RWPE2 (cell line): ENCODE measurements at regions not wholly inside any gene's neighbourhood (a gene's known extent, or its start where the extent isn't known, plus 50 kb on each side); places are given as distances from the start of the nearest gene placed in this dataset.

Experiments
- ATAC-seq: fragments of 200-7000 bp; cut with Tn5 transposase; 3 replicates; pipeline ENCODE4 v1.9.1; 2021; ENCODE audit warnings: low read depth
- DNase-seq: peaks from one replicate; pipeline ENCODE4 v3.0.0-alpha.2; 2020; ENCODE audit warnings: low spot score
- H3K27ac ChIP-seq: fragments of 450-650 bp; 2 replicates; pipeline ENCODE4 v1.5.1; 2017; ENCODE audit warnings: mild to moderate bottlenecking; ENCODE audit not compliant: poor library complexity, severe bottlenecking
- H3K27me3 ChIP-seq: fragments of 250-450 bp; sonication (Bioruptor Pico); 2 replicates; pipeline ENCODE4 v1.5.1; 2021; ENCODE audit warnings: mild to moderate bottlenecking, moderate library complexity; ENCODE audit not compliant: insufficient read depth, poor library complexity, severe bottlenecking
- H3K36me3 ChIP-seq: fragments of 250-450 bp; sonication (Bioruptor Pico); 2 replicates; pipeline ENCODE4 v1.5.1; 2020; ENCODE audit warnings: low read depth, mild to moderate bottlenecking, moderate library complexity
- H3K4me1 ChIP-seq: fragments of 250-450 bp; sonication (Bioruptor Pico); 2 replicates; pipeline ENCODE4 v1.5.1; 2021; ENCODE audit warnings: mild to moderate bottlenecking, moderate library complexity; ENCODE audit not compliant: insufficient read depth, poor library complexity, severe bottlenecking
- H3K4me3 ChIP-seq: fragments of 250-450 bp; sonication (Bioruptor Pico); 2 replicates; pipeline ENCODE4 v1.5.1; 2021; ENCODE audit warnings: mild to moderate bottlenecking, moderate library complexity; ENCODE audit not compliant: severe bottlenecking
- H3K9me3 ChIP-seq: fragments of 250-450 bp; sonication (Bioruptor Pico); 2 replicates; pipeline ENCODE4 v1.5.1; 2021; ENCODE audit warnings: mild to moderate bottlenecking, moderate library complexity; ENCODE audit not compliant: severe bottlenecking
- TF ChIP-seq, protein P1 (sequence below): fragments of 450-650 bp; IDR thresholded peaks from one replicate; pipeline ENCODE4 v1.5.1; 2017; ENCODE audit warnings: mild to moderate bottlenecking, moderate library complexity; ENCODE audit not compliant: poor library complexity, severe bottlenecking

DNA sequence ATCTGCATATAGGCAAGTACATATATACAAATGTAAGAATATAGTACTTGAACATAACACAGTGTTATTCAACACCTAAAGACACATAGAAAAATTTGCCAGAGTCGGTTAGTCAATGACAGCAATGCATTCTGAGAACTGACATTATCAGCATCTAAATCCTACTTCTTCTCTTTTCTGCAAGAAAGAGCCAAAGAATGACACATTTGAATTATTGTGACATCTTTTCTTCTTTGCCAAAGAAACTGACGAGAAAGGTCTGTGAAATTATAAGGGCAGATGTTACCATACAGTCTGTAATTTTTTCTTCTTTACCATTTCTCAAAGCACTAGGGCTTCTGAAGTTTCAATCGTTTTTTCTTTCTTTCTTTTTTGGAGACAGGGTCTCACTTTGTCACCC is 350.9 kb upstream of the NBEA start:
- TF ChIP-seq, protein P1, sequence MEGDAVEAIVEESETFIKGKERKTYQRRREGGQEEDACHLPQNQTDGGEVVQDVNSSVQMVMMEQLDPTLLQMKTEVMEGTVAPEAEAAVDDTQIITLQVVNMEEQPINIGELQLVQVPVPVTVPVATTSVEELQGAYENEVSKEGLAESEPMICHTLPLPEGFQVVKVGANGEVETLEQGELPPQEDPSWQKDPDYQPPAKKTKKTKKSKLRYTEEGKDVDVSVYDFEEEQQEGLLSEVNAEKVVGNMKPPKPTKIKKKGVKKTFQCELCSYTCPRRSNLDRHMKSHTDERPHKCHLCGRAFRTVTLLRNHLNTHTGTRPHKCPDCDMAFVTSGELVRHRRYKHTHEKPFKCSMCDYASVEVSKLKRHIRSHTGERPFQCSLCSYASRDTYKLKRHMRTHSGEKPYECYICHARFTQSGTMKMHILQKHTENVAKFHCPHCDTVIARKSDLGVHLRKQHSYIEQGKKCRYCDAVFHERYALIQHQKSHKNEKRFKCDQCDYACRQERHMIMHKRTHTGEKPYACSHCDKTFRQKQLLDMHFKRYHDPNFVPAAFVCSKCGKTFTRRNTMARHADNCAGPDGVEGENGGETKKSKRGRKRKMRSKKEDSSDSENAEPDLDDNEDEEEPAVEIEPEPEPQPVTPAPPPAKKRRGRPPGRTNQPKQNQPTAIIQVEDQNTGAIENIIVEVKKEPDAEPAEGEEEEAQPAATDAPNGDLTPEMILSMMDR = no peak
- Histone ChIP-seq H3K9me3 (no peaks in the 10 kb centered on the region), H3K27ac (no peak overlapping the region), H3K36me3 (no peaks in the 10 kb centered on the region), H3K27me3 (no peaks in the 10 kb centered on the region), H3K4me3 (no peak overlapping the region), H3K4me1 (no peaks in the 10 kb centered on the region)
- DNase-seq = no peak
- ATAC-seq = no peak

GRCh38 chr13:34591900-34592529 is 350.1 kb upstream of the NBEA start:
- no peak for ATAC-seq
- Histone ChIP-seq H3K27me3 (no peaks in the 10 kb centered on the region), H3K4me1 (no peaks in the 10 kb centered on the region), H3K4me3 (no peak overlapping the region), H3K36me3 (no peaks in the 10 kb centered on the region), H3K27ac (no peak overlapping the region), H3K9me3 (no peaks in the 10 kb centered on the region)
- TF ChIP-seq, protein P1 = no peak
- DNase-seq = no peak

DNA sequence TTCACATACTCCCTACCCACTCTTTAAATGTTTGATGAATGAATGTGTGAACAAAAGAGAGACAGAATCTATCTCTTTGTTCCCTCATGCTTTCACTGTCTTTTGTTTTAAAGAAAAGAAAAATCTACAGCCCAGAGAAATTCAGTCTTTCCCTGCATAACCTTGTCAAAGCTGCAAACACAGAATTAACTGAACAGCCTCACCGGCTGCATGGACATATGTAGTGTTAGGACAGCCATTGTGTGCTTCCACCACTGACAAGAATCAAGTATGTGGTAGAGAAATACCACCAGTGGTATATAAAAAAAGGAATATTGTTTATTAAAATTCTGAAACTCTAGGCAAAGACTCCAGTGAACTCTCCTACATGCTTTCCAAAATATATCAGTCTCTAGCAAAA is 348.4 kb upstream of the NBEA start:
- H3K4me1 ChIP-seq = no peaks in the 10 kb centered on the region
- H3K9me3 ChIP-seq = no peaks in the 10 kb centered on the region
- ATAC-seq (no peak), DNase-seq (no peak)
- H3K36me3 ChIP-seq = no peaks in the 10 kb centered on the region
- no peak overlapping the region for H3K4me3 ChIP-seq
- TF ChIP-seq, protein P1 = no peak
- no peaks in the 10 kb centered on the region for H3K27me3 ChIP-seq
- H3K27ac ChIP-seq = no peak overlapping the region

DNA sequence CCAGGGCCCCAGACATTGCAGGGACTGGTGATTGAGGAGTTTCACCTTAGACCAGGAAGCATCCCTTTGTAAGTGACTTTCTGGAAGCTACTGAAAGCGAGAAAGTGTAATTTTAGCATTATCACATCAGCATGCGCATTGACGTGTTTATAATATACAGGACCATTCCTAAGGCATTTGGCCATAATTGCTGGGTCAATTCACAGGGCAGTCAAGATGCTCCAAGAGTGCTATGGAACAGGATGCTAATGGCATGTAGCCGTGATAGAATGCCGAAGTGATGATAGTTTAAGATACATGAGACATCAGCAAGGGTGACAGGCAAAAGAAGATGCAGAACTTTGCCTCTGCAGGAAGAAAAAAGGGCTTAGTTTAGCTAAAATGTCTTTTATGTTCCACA is 347.6 kb upstream of the NBEA start:
- no peak overlapping the region for H3K27ac ChIP-seq
- no peaks in the 10 kb centered on the region for H3K27me3 ChIP-seq
- no peak overlapping the region for H3K4me3 ChIP-seq
- TF ChIP-seq, protein P1 = no peak
- H3K9me3 ChIP-seq = no peaks in the 10 kb centered on the region
- H3K36me3 ChIP-seq = no peaks in the 10 kb centered on the region
- no peaks in the 10 kb centered on the region for H3K4me1 ChIP-seq
- DNase-seq (no peak), ATAC-seq (no peak)

- Histone ChIP-seq H3K4me1 (no peaks in the 10 kb centered on the region), H3K9me3 (no peaks in the 10 kb centered on the region), H3K36me3 (no peaks in the 10 kb centered on the region), H3K27me3 (no peaks in the 10 kb centered on the region), H3K27ac (no peak overlapping the region), H3K4me3 (no peak overlapping the region)
- DNase-seq (no peak), ATAC-seq (no peak)
- TF ChIP-seq, protein P1 = no peak
Measured at GRCh38 chr13:34608331-34608730, 333.7 kb upstream of the NBEA start.
